Muscle of arm (tissue), 1 donor: ENCODE measurements at regions not wholly inside any gene's neighbourhood (a gene's known extent, or its start where the extent isn't known, plus 50 kb on each side); places are given as distances from the start of the nearest gene placed in this dataset.

Source experiments
- DNase-seq: peaks from one replicate; pipeline ENCODE4 v3.0.0-alpha.2; 2013

GRCh38 chr13:107035778-107036177 is 467.8 kb upstream of the ARGLU1 start:
- DNase-seq: peak; percentile 15

GRCh38 chr13:107035186-107035585 is 467.2 kb upstream of the ARGLU1 start:
- DNase-seq: no peak

GRCh38 chr13:107034236-107034872 is 466.4 kb upstream of the ARGLU1 start:
- no peak for DNase-seq

- DNase-seq: no peak
Observed at GRCh38 chr13:107031716-107032115, 463.8 kb upstream of the ARGLU1 start.

GRCh38 chr13:107028751-107029150 is 460.8 kb upstream of the ARGLU1 start:
- no peak for DNase-seq

- DNase-seq: peak; percentile 16
Observed at GRCh38 chr13:107025991-107026390, 458.1 kb upstream of the ARGLU1 start.

GRCh38 chr13:107023335-107023734 is 455.4 kb upstream of the ARGLU1 start:
- no peak for DNase-seq

- DNase-seq: no peak
Observed at GRCh38 chr13:107020393-107020792, 452.5 kb upstream of the ARGLU1 start.

GRCh38 chr13:107018285-107018684 is 450.3 kb upstream of the ARGLU1 start:
- no peak for DNase-seq

GRCh38 chr13:107006661-107007060 is 438.7 kb upstream of the ARGLU1 start:
- no peak for DNase-seq

GRCh38 chr13:107005577-107005976 is 437.6 kb upstream of the ARGLU1 start:
- no peak for DNase-seq

- DNase-seq: no peak
Observed at GRCh38 chr13:107003911-107004310, 436.0 kb upstream of the ARGLU1 start.

- no peak for DNase-seq
Observed at GRCh38 chr13:106998664-106999063, 430.7 kb upstream of the ARGLU1 start.

GRCh38 chr13:106997696-106998095 is 429.8 kb upstream of the ARGLU1 start:
- DNase-seq: no peak

- no peak for DNase-seq
Observed at GRCh38 chr13:106996867-106997618, 429.1 kb upstream of the ARGLU1 start.

- DNase-seq: no peak
Observed at GRCh38 chr13:106990594-106990993, 422.7 kb upstream of the ARGLU1 start.

- DNase-seq: no peak
Observed at GRCh38 chr13:106989876-106990275, 421.9 kb upstream of the ARGLU1 start.

GRCh38 chr13:106987427-106987785 is 419.5 kb upstream of the ARGLU1 start:
- DNase-seq: no peak

- DNase-seq: no peak
Observed at GRCh38 chr13:106986687-106987426, 418.9 kb upstream of the ARGLU1 start.

GRCh38 chr13:106986033-106986484 is 418.1 kb upstream of the ARGLU1 start:
- no peak for DNase-seq

GRCh38 chr13:106985481-106985880 is 417.5 kb upstream of the ARGLU1 start:
- DNase-seq: no peak

GRCh38 chr13:106981051-106981450 is 413.1 kb upstream of the ARGLU1 start:
- peak; percentile 61 for DNase-seq

GRCh38 chr13:106967391-106967790 is 399.5 kb upstream of the ARGLU1 start:
- DNase-seq: no peak
